NCI-H1417 treated with DMSO at 0.1 percent for 48 hours (cell line): ENCODE measurements at regions not wholly inside any gene's neighbourhood (a gene's known extent, or its start where the extent isn't known, plus 50 kb on each side); places are given as distances from the start of the nearest gene placed in this dataset.
"Not testable (repeated sequence)": the region's sequence is repeated elsewhere in the genome, so short reads cannot be mapped to it uniquely, and the experiment has no call there.

ENCODE experiments used
- DNase-seq: peaks from one replicate; lab custom pipeline; 2025; lab: John Stamatoyannopoulos, UW

DNA sequence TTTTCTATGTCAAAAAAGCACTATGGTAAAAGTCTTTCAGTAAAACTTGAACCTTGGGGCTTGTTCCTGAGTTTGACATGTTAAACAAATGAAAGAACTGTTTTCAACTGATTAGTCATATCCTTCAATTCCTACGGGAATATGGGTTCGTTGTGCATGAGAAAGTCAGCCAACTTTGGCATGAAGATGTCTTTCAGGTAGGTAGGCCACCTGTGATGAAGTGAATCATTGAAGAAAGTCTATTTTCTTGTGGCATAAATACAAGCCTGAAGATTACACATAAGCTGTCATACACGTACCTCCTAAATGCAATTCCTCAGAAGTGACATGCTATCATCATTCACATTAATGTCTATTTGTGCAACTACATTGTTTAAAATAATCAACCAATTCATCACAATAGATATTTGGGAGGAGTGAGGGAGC lies 513.0 kb downstream of the IRS2 start:
- DNase-seq: no peak

DNA sequence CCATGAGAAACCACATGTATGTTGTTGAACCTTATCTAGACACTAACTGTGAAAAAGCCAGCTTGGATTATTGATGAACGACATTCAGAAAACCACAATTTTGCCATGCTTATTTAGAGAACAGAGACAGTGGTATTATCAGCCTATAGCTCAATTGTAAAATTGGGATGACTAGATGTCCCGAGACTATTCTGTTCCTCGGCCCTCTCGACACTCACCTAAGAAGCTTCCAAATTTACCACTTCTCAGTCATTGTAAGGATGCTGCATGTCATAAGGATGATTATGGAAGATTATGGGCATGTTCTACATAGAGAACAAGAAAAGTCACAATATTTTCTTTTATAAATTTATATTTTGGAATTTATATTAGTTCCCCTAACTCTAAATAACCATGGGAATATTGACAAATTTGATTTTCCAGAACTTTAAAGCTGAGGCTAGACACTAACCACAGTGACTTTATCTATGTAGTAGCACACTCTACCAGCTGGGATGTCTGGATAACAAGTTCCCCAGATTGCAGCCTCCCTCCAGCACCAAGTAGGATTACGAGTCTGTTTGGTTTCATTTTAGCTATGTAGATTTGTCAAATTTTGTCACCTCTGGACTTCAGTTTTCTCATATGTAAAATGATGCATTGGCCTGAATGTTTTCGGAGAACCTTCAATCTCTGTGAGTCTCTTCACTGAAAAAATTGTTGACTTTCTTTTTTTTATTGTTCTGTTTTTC lies 513.6 kb downstream of the IRS2 start:
- no peak for DNase-seq

GRCh38 chr13:109271555-109272541 lies 514.5 kb downstream of the IRS2 start:
- DNase-seq: no peak

- DNase-seq: no peak
Measured at GRCh38 chr13:109271061-109271460, 515.3 kb downstream of the IRS2 start.

GRCh38 chr13:109269381-109269780 lies 517.0 kb downstream of the IRS2 start:
- DNase-seq: not testable (repeated sequence)

GRCh38 chr13:109268492-109268891 lies 517.9 kb downstream of the IRS2 start:
- not testable (repeated sequence) for DNase-seq

- not testable (repeated sequence) for DNase-seq
Measured at GRCh38 chr13:109267400-109267799, 519.0 kb downstream of the IRS2 start.

DNA sequence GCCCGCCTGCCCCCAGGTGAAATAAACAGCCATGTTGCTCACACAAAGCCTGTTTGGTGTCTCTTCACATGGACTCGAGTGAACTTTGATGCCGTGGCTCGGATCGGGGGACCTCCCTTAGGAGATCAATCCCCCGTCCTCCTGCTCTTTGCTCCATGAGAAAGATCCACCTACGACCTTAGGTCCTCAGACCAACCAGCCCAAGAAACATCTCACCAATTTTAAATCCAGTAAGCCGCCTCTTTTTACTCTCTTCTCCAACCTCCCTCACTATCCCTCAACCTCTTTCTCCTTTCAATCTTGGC lies 521.0 kb downstream of the IRS2 start:
- not testable (repeated sequence) for DNase-seq

DNA sequence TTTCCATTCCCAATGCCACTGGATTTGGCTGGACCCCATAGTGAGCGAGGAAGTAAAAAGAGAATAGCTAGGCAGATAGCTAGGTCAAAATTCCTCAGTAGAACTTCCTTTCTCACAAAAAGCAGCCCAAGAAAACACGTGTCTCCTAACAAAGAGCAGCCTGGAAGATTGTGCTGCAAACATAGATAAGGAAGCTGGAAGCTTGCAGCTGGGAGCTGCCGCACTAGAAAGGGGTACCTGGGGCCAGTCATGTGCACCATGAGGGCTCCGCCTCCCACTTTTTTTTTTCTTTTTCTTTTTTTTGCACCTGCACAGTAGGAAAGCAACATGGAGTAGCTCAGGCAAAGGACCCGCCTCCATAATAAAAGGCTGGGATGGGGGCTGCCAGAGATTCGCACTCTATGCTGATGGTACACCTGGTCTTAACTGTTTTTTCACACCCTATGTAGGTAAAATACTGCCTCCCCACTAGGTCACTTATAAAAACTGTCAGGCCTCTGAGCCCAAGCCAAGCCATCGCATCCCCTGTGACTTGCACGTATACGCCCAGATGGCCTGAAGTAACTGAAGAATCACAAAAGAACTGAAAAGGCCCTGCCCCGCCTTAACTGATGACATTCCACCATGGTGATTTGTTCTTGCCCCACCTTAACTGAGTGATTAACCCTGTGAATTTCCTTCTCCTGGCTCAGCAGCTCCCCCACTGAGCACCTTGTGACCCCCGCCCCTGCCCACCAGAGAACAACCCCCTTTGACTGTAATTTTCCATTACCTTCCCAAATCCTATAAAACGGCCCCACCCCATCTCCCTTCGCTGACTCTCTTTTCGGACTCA lies 521.6 kb downstream of the IRS2 start:
- not testable (repeated sequence) for DNase-seq

- not testable (repeated sequence) for DNase-seq
Measured at GRCh38 chr13:109257761-109258157, 528.6 kb downstream of the IRS2 start.
